GM23338 (cell line): ENCODE measurements at regions not wholly inside any gene's neighbourhood (a gene's known extent, or its start where the extent isn't known, plus 50 kb on each side); places are given as distances from the start of the nearest gene placed in this dataset.

Experiments used
- ATAC-seq: fragments of 200-7000 bp; cut with Tn5 transposase; 3 replicates; pipeline ENCODE4 v1.9.1; 2020
- DNase-seq: peaks from one replicate; pipeline ENCODE4 v3.0.0-alpha.2; 2015; ENCODE audit warnings: low spot score
- H2AFZ ChIP-seq: fragments of 200-600 bp; sonication (generic); 2 replicates; pipeline ENCODE4 v1.8.0; 2016; ENCODE audit warnings: antibody characterized with exemption, mild to moderate bottlenecking, moderate library complexity
- H3F3A ChIP-seq: fragments of 200-600 bp; sonication (generic); replicated peaks from 2 replicates; pipeline ENCODE4 v1.8.0; 2017; ENCODE audit warnings: antibody characterized with exemption, mixed run types, low read depth
- H3K27ac ChIP-seq: fragments of 200-600 bp; sonication (generic); 2 replicates; pipeline ENCODE4 v1.6.1; 2016; ENCODE audit warnings: low read depth
- H3K27me3 ChIP-seq: fragments of 200-600 bp; sonication (generic); 2 replicates; pipeline ENCODE4 v1.8.0; 2016; ENCODE audit warnings: mild to moderate bottlenecking, mixed run types, moderate library complexity; ENCODE audit not compliant: insufficient read depth
- H3K36me3 ChIP-seq: fragments of 200-600 bp; sonication (generic); 2 replicates; pipeline ENCODE4 v1.8.0; 2016; ENCODE audit warnings: mild to moderate bottlenecking; ENCODE audit not compliant: insufficient read depth
- H3K4me1 ChIP-seq: fragments of 200-600 bp; sonication (generic); 2 replicates; pipeline ENCODE4 v1.8.0; 2016; ENCODE audit warnings: mild to moderate bottlenecking, moderate library complexity; ENCODE audit not compliant: insufficient read depth
- H3K4me2 ChIP-seq: fragments of 200-600 bp; sonication (generic); 2 replicates; pipeline ENCODE4 v1.7.1; 2017; ENCODE audit warnings: mixed run types
- H3K4me3 ChIP-seq: fragments of 200-600 bp; sonication (generic); 2 replicates; pipeline ENCODE4 v1.6.1; 2016; ENCODE audit warnings: mixed run types
- H3K79me2 ChIP-seq: fragments of 200-600 bp; sonication (generic); replicated peaks from 2 replicates; pipeline ENCODE4 v1.8.0; 2017; ENCODE audit warnings: mild to moderate bottlenecking; ENCODE audit not compliant: insufficient read depth
- H3K9me2 ChIP-seq: fragments of 200-600 bp; sonication (generic); 2 replicates; pipeline ENCODE4 v1.8.0; 2017; ENCODE audit not compliant: insufficient read depth
- H4K20me1 ChIP-seq: fragments of 200-600 bp; sonication (generic); replicated peaks from 2 replicates; pipeline ENCODE4 v1.8.0; 2017; ENCODE audit warnings: mild to moderate bottlenecking; ENCODE audit not compliant: insufficient read depth
- H3K27ac Mint-ChIP-seq: 2 replicates; pipeline ENCODE4 v1.8.0; 2020; ENCODE audit warnings: inconsistent platforms, mild to moderate bottlenecking, moderate library complexity, mixed read lengths
- H3K27me3 Mint-ChIP-seq: 3 replicates; pipeline ENCODE4 v1.8.0; 2022; ENCODE audit warnings: low read depth, mild to moderate bottlenecking, moderate library complexity, mixed read lengths, inconsistent platforms; ENCODE audit not compliant: insufficient read depth, poor library complexity
- H3K36me3 Mint-ChIP-seq: 3 replicates; pipeline ENCODE4 v1.8.0; 2021; ENCODE audit warnings: low read depth, mild to moderate bottlenecking, inconsistent platforms, moderate library complexity, mixed read lengths
- H3K4me1 Mint-ChIP-seq: 3 replicates; pipeline ENCODE4 v1.8.0; 2020; ENCODE audit warnings: mild to moderate bottlenecking, inconsistent platforms, mixed read lengths
- H3K4me3 Mint-ChIP-seq: 3 replicates; pipeline ENCODE4 v1.8.0; 2021; ENCODE audit warnings: moderate library complexity, mild to moderate bottlenecking, inconsistent platforms, mixed read lengths
- H3K9me3 Mint-ChIP-seq: 3 replicates; pipeline ENCODE4 v1.8.0; 2020; ENCODE audit warnings: moderate library complexity, mild to moderate bottlenecking, inconsistent platforms, mixed read lengths
- CREB1 ChIP-seq: fragments of 250-450 bp; sonication (Bioruptor Pico); IDR thresholded peaks from 2 replicates; pipeline ENCODE4 v1.5.0; 2020; ENCODE audit warnings: low read depth, mild to moderate bottlenecking, moderate library complexity
- EZH2 ChIP-seq: fragments of 200-600 bp; sonication (generic); IDR thresholded peaks from one replicate; pipeline ENCODE4 v1.8.0; 2017; ENCODE audit warnings: antibody characterized with exemption, mild to moderate bottlenecking, low read depth; ENCODE audit not compliant: unreplicated experiment
- JUNB ChIP-seq: IDR thresholded peaks from one replicate; pipeline ENCODE4 v1.6.1; 2016; ENCODE audit warnings: antibody characterized with exemption; ENCODE audit not compliant: unreplicated experiment
- POLR2AphosphoS5 ChIP-seq: IDR thresholded peaks from 2 replicates; pipeline ENCODE4 v1.6.1; 2016; ENCODE audit warnings: antibody characterized with exemption, low read depth
- STAT1 ChIP-seq: IDR thresholded peaks from one replicate; pipeline ENCODE4 v1.6.1; 2016; ENCODE audit warnings: antibody characterized with exemption; ENCODE audit not compliant: unreplicated experiment
- ZNF114 ChIP-seq: fragments of 250-450 bp; sonication (Bioruptor Pico); IDR thresholded peaks from 2 replicates; pipeline ENCODE4 v1.5.0; 2020; ENCODE audit warnings: mild to moderate bottlenecking, moderate library complexity
- TF ChIP-seq, protein P1 (sequence below): IDR thresholded peaks from one replicate; pipeline ENCODE4 v1.6.1; 2018; ENCODE audit warnings: antibody characterized with exemption; ENCODE audit not compliant: unreplicated experiment
- TF ChIP-seq, protein P2 (sequence below): IDR thresholded peaks from 2 replicates; pipeline ENCODE4 v1.6.1; 2016; ENCODE audit warnings: antibody characterized with exemption
- TF ChIP-seq, protein P3 (sequence below), 2 experiments: fragments of 200-600 bp in 1 of 2; sonication (generic) in 1 of 2; conservative IDR thresholded peaks; 2 replicates each; pipeline versions ENCODE4 v1.5.1 to v1.6.1; 2016 to 2017; ENCODE audit warnings: antibody characterized with exemption in 2 of 2, low read depth in 2 of 2, mild to moderate bottlenecking in 2 of 2, moderate library complexity in 1 of 2

DNA sequence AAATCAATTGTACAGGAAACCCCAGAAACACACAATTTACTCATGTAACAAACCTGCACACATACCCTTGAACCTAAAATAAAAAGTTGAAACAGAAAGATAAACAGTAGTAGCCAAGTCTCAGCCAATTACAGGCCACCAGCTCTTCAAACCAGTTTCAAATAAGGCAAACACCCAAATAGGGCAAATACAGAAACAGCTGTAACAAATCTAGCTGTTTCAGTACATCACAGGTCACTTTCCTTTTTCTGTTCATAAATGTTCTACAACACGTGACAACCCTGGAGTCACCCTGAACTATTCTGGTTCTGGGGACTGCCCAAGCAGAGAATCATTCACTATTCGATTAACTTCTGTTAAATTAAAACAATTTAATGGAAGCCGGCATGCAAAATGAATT, 329.0 kb downstream of the GJA1 start (continued):
- TF ChIP-seq EZH2 (no peak), STAT1 (no peak), CREB1 (no peak)
- TF ChIP-seq, protein P1, sequence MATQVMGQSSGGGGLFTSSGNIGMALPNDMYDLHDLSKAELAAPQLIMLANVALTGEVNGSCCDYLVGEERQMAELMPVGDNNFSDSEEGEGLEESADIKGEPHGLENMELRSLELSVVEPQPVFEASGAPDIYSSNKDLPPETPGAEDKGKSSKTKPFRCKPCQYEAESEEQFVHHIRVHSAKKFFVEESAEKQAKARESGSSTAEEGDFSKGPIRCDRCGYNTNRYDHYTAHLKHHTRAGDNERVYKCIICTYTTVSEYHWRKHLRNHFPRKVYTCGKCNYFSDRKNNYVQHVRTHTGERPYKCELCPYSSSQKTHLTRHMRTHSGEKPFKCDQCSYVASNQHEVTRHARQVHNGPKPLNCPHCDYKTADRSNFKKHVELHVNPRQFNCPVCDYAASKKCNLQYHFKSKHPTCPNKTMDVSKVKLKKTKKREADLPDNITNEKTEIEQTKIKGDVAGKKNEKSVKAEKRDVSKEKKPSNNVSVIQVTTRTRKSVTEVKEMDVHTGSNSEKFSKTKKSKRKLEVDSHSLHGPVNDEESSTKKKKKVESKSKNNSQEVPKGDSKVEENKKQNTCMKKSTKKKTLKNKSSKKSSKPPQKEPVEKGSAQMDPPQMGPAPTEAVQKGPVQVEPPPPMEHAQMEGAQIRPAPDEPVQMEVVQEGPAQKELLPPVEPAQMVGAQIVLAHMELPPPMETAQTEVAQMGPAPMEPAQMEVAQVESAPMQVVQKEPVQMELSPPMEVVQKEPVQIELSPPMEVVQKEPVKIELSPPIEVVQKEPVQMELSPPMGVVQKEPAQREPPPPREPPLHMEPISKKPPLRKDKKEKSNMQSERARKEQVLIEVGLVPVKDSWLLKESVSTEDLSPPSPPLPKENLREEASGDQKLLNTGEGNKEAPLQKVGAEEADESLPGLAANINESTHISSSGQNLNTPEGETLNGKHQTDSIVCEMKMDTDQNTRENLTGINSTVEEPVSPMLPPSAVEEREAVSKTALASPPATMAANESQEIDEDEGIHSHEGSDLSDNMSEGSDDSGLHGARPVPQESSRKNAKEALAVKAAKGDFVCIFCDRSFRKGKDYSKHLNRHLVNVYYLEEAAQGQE: no peak

DNA sequence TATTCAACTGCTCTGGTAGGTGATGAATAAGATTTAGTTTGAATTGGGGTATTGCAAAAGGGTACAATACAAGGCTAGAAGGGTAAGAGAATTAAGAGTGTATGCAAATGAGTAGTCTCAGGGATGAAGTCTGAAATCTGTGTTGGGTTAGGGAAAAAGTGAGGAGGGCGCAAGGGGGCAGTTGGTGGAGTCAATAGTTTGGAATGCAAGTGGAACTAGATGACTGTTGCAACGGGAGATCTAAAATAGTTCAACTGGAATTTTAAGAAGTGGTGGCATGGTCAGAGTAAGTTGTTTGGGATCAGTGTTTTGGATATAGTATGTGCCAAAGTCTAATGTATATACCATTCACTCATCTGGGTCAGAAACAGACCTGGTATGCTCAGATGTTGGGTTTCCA, 329.6 kb downstream of the GJA1 start:
- ATAC-seq (no peak), DNase-seq (no peak)
- Mint-ChIP-seq H3K4me1 (no peaks in the 10 kb centered on the region), H3K9me3 (no peaks in the 10 kb centered on the region), H3K27ac (no peak overlapping the region), H3K36me3 (no peaks in the 10 kb centered on the region), H3K27me3 (peaks cover 2% of the 10 kb centered on the region), H3K4me3 (no peak overlapping the region)
- Histone ChIP-seq H3K9me2 (no peaks in the 10 kb centered on the region; the same call in 1 of the 2 replicates), H3K4me2 (no peak overlapping the region), H3K79me2 (no peaks in the 10 kb centered on the region), H4K20me1 (no peaks in the 10 kb centered on the region), H3K4me3 (no peak overlapping the region), H3K4me1 (no peaks in the 10 kb centered on the region), H3K27ac (no peak overlapping the region), H2AFZ (0 out of 2 replicates have a peak overlapping the region, but pooled peaks have one; percentile 2), H3K27me3 (no peaks in the 10 kb centered on the region), H3F3A (no peaks in the 10 kb centered on the region), H3K36me3 (no peaks in the 10 kb centered on the region)
- no peak for TF ChIP-seq ZNF114 (CRISPR knock-in tag)
- TF ChIP-seq, protein P2, sequence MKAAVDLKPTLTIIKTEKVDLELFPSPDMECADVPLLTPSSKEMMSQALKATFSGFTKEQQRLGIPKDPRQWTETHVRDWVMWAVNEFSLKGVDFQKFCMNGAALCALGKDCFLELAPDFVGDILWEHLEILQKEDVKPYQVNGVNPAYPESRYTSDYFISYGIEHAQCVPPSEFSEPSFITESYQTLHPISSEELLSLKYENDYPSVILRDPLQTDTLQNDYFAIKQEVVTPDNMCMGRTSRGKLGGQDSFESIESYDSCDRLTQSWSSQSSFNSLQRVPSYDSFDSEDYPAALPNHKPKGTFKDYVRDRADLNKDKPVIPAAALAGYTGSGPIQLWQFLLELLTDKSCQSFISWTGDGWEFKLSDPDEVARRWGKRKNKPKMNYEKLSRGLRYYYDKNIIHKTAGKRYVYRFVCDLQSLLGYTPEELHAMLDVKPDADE: no peak
- TF ChIP-seq STAT1: no peak
- TF ChIP-seq, protein P3, sequence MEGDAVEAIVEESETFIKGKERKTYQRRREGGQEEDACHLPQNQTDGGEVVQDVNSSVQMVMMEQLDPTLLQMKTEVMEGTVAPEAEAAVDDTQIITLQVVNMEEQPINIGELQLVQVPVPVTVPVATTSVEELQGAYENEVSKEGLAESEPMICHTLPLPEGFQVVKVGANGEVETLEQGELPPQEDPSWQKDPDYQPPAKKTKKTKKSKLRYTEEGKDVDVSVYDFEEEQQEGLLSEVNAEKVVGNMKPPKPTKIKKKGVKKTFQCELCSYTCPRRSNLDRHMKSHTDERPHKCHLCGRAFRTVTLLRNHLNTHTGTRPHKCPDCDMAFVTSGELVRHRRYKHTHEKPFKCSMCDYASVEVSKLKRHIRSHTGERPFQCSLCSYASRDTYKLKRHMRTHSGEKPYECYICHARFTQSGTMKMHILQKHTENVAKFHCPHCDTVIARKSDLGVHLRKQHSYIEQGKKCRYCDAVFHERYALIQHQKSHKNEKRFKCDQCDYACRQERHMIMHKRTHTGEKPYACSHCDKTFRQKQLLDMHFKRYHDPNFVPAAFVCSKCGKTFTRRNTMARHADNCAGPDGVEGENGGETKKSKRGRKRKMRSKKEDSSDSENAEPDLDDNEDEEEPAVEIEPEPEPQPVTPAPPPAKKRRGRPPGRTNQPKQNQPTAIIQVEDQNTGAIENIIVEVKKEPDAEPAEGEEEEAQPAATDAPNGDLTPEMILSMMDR (conservative IDR thresholded peaks at IDR 0.05; ENCODE audit: low read depth in 2 of 2): no peak
- no peak for TF ChIP-seq JUNB
- TF ChIP-seq CREB1: no peak
- TF ChIP-seq EZH2: no peak
- TF ChIP-seq POLR2AphosphoS5: no peak
